HFF-Myc (cell line): ENCODE measurements at regions not wholly inside any gene's neighbourhood (a gene's known extent, or its start where the extent isn't known, plus 50 kb on each side); places are given as distances from the start of the nearest gene placed in this dataset.

Experiments used
- DNase-seq: peaks from one replicate; pipeline ENCODE4 v3.0.0-alpha.2; 2011; ENCODE audit warnings: low read depth; ENCODE audit errors: extremely low read depth
- H3K4me3 ChIP-seq: replicated peaks from 2 replicates; pipeline ENCODE4 v1.5.1; 2011; ENCODE audit warnings: low read depth, mild to moderate bottlenecking, control low read depth, low read length
- CTCF ChIP-seq: IDR thresholded peaks from 2 replicates; pipeline ENCODE4 v1.5.1; 2012; ENCODE audit warnings: mild to moderate bottlenecking, low read depth, low read length, control low read depth; ENCODE audit errors: missing control alignments

GRCh38 chr11:86749821-86750401 lies 50.4 kb upstream of the PRSS23 start:
- H3K4me3 ChIP-seq: no peak overlapping the region
- no peak for TF ChIP-seq CTCF
- no peak for DNase-seq

- no peak for DNase-seq
- no peak overlapping the region for H3K4me3 ChIP-seq
- peak; percentile 17 for TF ChIP-seq CTCF
These were observed 51.0 kb upstream of the PRSS23 start for GRCh38 chr11:86749376-86749775.

GRCh38 chr11:86748296-86748695 lies 52.0 kb upstream of the PRSS23 start:
- no peak overlapping the region for H3K4me3 ChIP-seq
- TF ChIP-seq CTCF: no peak
- no peak for DNase-seq

GRCh38 chr11:86747801-86748200 lies 52.5 kb upstream of the PRSS23 start:
- no peak overlapping the region for H3K4me3 ChIP-seq
- DNase-seq: no peak
- TF ChIP-seq CTCF: no peak

- no peak for DNase-seq
- TF ChIP-seq CTCF: no peak
- H3K4me3 ChIP-seq: no peak overlapping the region
These were observed 53.8 kb upstream of the PRSS23 start for GRCh38 chr11:86746514-86746913.

GRCh38 chr11:86745571-86745970 lies 54.8 kb upstream of the PRSS23 start:
- H3K4me3 ChIP-seq: no peak overlapping the region
- no peak for TF ChIP-seq CTCF
- DNase-seq: no peak

GRCh38 chr11:86743223-86744118 lies 56.9 kb upstream of the PRSS23 start:
- TF ChIP-seq CTCF: no peak
- no peak overlapping the region for H3K4me3 ChIP-seq
- DNase-seq: peak; percentile 93
